T-cell (primary cell): ENCODE measurements at regions not wholly inside any gene's neighbourhood (a gene's known extent, or its start where the extent isn't known, plus 50 kb on each side); places are given as distances from the start of the nearest gene placed in this dataset.

ENCODE experiments used
- ATAC-seq, 4 experiments: fragments of 200-7000 bp in 3 of 4; fragments of 150-1000 bp in 1 of 4; cut with Tn5 transposase; replicated peaks in 1 of 4; 1 replicate in 3 of 4; 2 replicates in 1 of 4; pipeline ENCODE4 v1.10.0; 2021; ENCODE audit warnings: moderate library complexity in 3 of 4, mild to moderate bottlenecking in 2 of 4, moderate number of reproducible peaks in 1 of 4
- CTCF ChIA-PET, 2 donors: fragments of 300-600 bp; sonication (Branson Sonifier 250); formaldehyde crosslinking; loops; one replicate each; lab custom pipeline; 2022; ENCODE audit warnings: antibody characterized with exemption in 2 of 2; lab: Charles Lee
- POLR2A ChIA-PET, 2 donors: fragments of 300-600 bp; sonication (Branson Sonifier 250); formaldehyde crosslinking; loops; one replicate each; lab custom pipeline; 2022; ENCODE audit warnings: antibody characterized with exemption in 2 of 2; lab: Charles Lee
- DNase-seq, 35 experiments: peaks; one replicate each; pipeline versions ENCODE4 v3.0.0 to v3.0.0-alpha.2; 2013 to 2023
- H3K27ac ChIP-seq: one replicate; pipeline ENCODE4 v1.5.1; 2013; ENCODE audit warnings: low read length
- H3K27me3 ChIP-seq, 2 experiments: replicated peaks in 1 of 2; 1 replicate in 1 of 2; 2 replicates in 1 of 2; pipeline versions ENCODE4 v1.6.1 to v1.7.0; 2013; ENCODE audit warnings: low read length in 1 of 2, mixed read lengths in 1 of 2; ENCODE audit not compliant: control insufficient read depth in 2 of 2, insufficient read depth in 2 of 2; ENCODE audit errors: extremely low read depth in 1 of 2
- H3K36me3 ChIP-seq, 2 donors: 1 replicate in 1 of 2; 2 replicates in 1 of 2; pipeline versions ENCODE4 v1.6.1 to v1.7.0; 2013; ENCODE audit warnings: low read length in 1 of 2; ENCODE audit not compliant: control insufficient read depth in 2 of 2, insufficient read depth in 1 of 2; ENCODE audit errors: extremely low read depth in 1 of 2
- H3K4me1 ChIP-seq, 2 experiments: 1 replicate in 1 of 2; 2 replicates in 1 of 2; pipeline versions ENCODE4 v1.6.1 to v1.7.0; 2013; ENCODE audit warnings: low read length in 2 of 2, mixed read lengths in 1 of 2; ENCODE audit not compliant: insufficient read depth in 2 of 2, control insufficient read depth in 1 of 2; ENCODE audit errors: extremely low read depth in 1 of 2
- H3K4me3 ChIP-seq, 2 donors: 1 replicate in 1 of 2; 2 replicates in 1 of 2; pipeline versions ENCODE4 v1.5.1 to v1.7.0; 2013; ENCODE audit warnings: mild to moderate bottlenecking in 2 of 2, low read length in 1 of 2, moderate library complexity in 1 of 2; ENCODE audit not compliant: control insufficient read depth in 1 of 2; ENCODE audit errors: extremely low read depth in 1 of 2
- H3K9me3 ChIP-seq: 2 replicates; pipeline ENCODE4 v1.7.0; 2013
- H3K27ac Mint-ChIP-seq, 2 donors: one replicate each; pipeline ENCODE4 v1.8.0; 2020 to 2021; ENCODE audit warnings: mild to moderate bottlenecking in 2 of 2, mixed read lengths in 2 of 2
- H3K27me3 Mint-ChIP-seq, 2 donors: one replicate each; pipeline ENCODE4 v1.8.0; 2021 to 2022; ENCODE audit warnings: mixed read lengths in 2 of 2
- H3K36me3 Mint-ChIP-seq: one replicate; pipeline ENCODE4 v1.8.0; 2021; ENCODE audit warnings: mixed read lengths
- H3K4me1 Mint-ChIP-seq, 3 donors: one replicate each; pipeline ENCODE4 v1.8.0; 2020 to 2022; ENCODE audit warnings: mixed read lengths in 3 of 3, mild to moderate bottlenecking in 1 of 3
- H3K4me3 Mint-ChIP-seq, 3 donors: one replicate each; pipeline ENCODE4 v1.8.0; 2020 to 2022; ENCODE audit warnings: mild to moderate bottlenecking in 3 of 3, mixed read lengths in 3 of 3, moderate library complexity in 3 of 3
- H3K9me3 Mint-ChIP-seq, 3 donors: one replicate each; pipeline ENCODE4 v1.8.0; 2020 to 2022; ENCODE audit warnings: mixed read lengths in 3 of 3
- WGBS: methylation state at CpG from one replicate; pipeline ENCODE4 v1.1.5; 2013; ENCODE audit warnings: missing lambda C conversion rate; ENCODE audit not compliant: insufficient coverage; 5-methylcytosine and 5-hydroxymethylcytosine counted together

- Histone ChIP-seq H3K27me3 (no peaks in the 10 kb centered on the region), H3K36me3 (no peaks in the 10 kb centered on the region), H3K4me3 (no peak overlapping the region), H3K4me1 (no peaks in the 10 kb centered on the region), H3K27ac (no peak overlapping the region), H3K9me3 (no peaks in the 10 kb centered on the region)
- H3K4me3 Mint-ChIP-seq = no peak overlapping the region
- no peaks in the 10 kb centered on the region for H3K4me1 Mint-ChIP-seq
- no peak overlapping the region for H3K27ac Mint-ChIP-seq
- ChIA-PET POLR2A (no interaction called here), CTCF (no interaction called here)
- H3K27me3 Mint-ChIP-seq = no peaks in the 10 kb centered on the region
- ATAC-seq (no peak), DNase-seq (no peak)
- no peaks in the 10 kb centered on the region for H3K36me3 Mint-ChIP-seq
- H3K9me3 Mint-ChIP-seq = peaks cover 0 to 6% (median 0%) of the 10 kb centered on the region in 3 donors
Observed at GRCh38 chr4:125952631-125953030, 637.9 kb downstream of the FAT4 start.

- POLR2A ChIA-PET = no interaction called here
Observed at GRCh38 chr4:125956276-125956675, 641.5 kb downstream of the FAT4 start.

GRCh38 chr4:125958519-125958918, 643.8 kb downstream of the FAT4 start:
- Histone ChIP-seq H3K4me1 (no peaks in the 10 kb centered on the region), H3K27me3 (no peaks in the 10 kb centered on the region), H3K27ac (no peak overlapping the region), H3K4me3 (no peak overlapping the region), H3K36me3 (no peaks in the 10 kb centered on the region), H3K9me3 (no peaks in the 10 kb centered on the region)
- ChIA-PET POLR2A (no interaction called here), CTCF (no interaction called here)
- no peak for ATAC-seq
- no peak for DNase-seq
- H3K4me1 Mint-ChIP-seq = no peaks in the 10 kb centered on the region
- no peaks in the 10 kb centered on the region for H3K27me3 Mint-ChIP-seq
- H3K4me3 Mint-ChIP-seq = no peak overlapping the region
- H3K27ac Mint-ChIP-seq = no peak overlapping the region
- peaks cover 13 to 18% (median 14%) of the 10 kb centered on the region in 3 donors for H3K9me3 Mint-ChIP-seq
- no peaks in the 10 kb centered on the region for H3K36me3 Mint-ChIP-seq

More at GRCh38 chr4:125956276-125956675, 641.5 kb downstream of the FAT4 start:
- Histone ChIP-seq H3K27me3 (no peaks in the 10 kb centered on the region), H3K9me3 (no peaks in the 10 kb centered on the region), H3K27ac (no peak overlapping the region), H3K36me3 (no peaks in the 10 kb centered on the region), H3K4me3 (no peak overlapping the region), H3K4me1 (no peaks in the 10 kb centered on the region)
- Mint-ChIP-seq H3K9me3 (peaks cover 3 to 8% (median 6%) of the 10 kb centered on the region in 3 donors), H3K4me1 (no peaks in the 10 kb centered on the region), H3K36me3 (no peaks in the 10 kb centered on the region), H3K27me3 (no peaks in the 10 kb centered on the region), H3K27ac (no peak overlapping the region), H3K4me3 (no peak overlapping the region)
- DNase-seq (no peak), ATAC-seq (no peak)
- WGBS = no CpG with 5 or more reads among the region's 1 CpG
- CTCF ChIA-PET = no interaction called here

GRCh38 chr4:125961626-125962025, 646.9 kb downstream of the FAT4 start:
- POLR2A ChIA-PET = no interaction called here
- CTCF ChIA-PET = no interaction called here
- H3K36me3 ChIP-seq = no peaks in the 10 kb centered on the region
- no peaks in the 10 kb centered on the region for H3K27me3 ChIP-seq
- Mint-ChIP-seq H3K4me1 (no peaks in the 10 kb centered on the region), H3K36me3 (no peaks in the 10 kb centered on the region), H3K27me3 (no peaks in the 10 kb centered on the region), H3K4me3 (no peak overlapping the region), H3K27ac (no peak overlapping the region), H3K9me3 (peaks cover 13 to 18% (median 14%) of the 10 kb centered on the region in 3 donors)
- DNase-seq (no peak), ATAC-seq (no peak)
- H3K4me3 ChIP-seq = no peak overlapping the region
- H3K27ac ChIP-seq = no peak overlapping the region
- WGBS = 82% methylated on average over 3 of the region's 5 CpGs
- H3K9me3 ChIP-seq = no peaks in the 10 kb centered on the region
- no peaks in the 10 kb centered on the region for H3K4me1 ChIP-seq

- ChIA-PET POLR2A (no interaction called here), CTCF (no interaction called here)
- H3K4me3 ChIP-seq = no peak overlapping the region
- no peak overlapping the region for H3K4me3 Mint-ChIP-seq
- no peak for ATAC-seq
- no peaks in the 10 kb centered on the region for H3K36me3 Mint-ChIP-seq
- H3K27ac ChIP-seq = no peak overlapping the region
- no peaks in the 10 kb centered on the region for H3K36me3 ChIP-seq
- no peak for DNase-seq
- no peaks in the 10 kb centered on the region for H3K4me1 ChIP-seq
- no peaks in the 10 kb centered on the region for H3K27me3 ChIP-seq
- H3K27me3 Mint-ChIP-seq = no peaks in the 10 kb centered on the region
- no peaks in the 10 kb centered on the region for H3K9me3 ChIP-seq
- H3K9me3 Mint-ChIP-seq = peaks cover 6 to 10% (median 9%) of the 10 kb centered on the region in 3 donors
- no CpG with 5 or more reads among the region's 4 CpGs for WGBS
- no peaks in the 10 kb centered on the region for H3K4me1 Mint-ChIP-seq
- H3K27ac Mint-ChIP-seq = no peak overlapping the region
Observed at GRCh38 chr4:125975861-125976397, 661.2 kb downstream of the FAT4 start.

- CTCF ChIA-PET = no interaction called here
- peaks cover 0 to 3% (median 0%) of the 10 kb centered on the region in 3 donors for H3K9me3 Mint-ChIP-seq
- no peaks in the 10 kb centered on the region for H3K27me3 Mint-ChIP-seq
- WGBS = 100% methylated on average over 1 of the region's 6 CpGs
- POLR2A ChIA-PET = no interaction called here
- Histone ChIP-seq H3K4me1 (no peaks in the 10 kb centered on the region), H3K4me3 (no peak overlapping the region), H3K27me3 (no peaks in the 10 kb centered on the region), H3K36me3 (no peaks in the 10 kb centered on the region), H3K27ac (no peak overlapping the region), H3K9me3 (no peaks in the 10 kb centered on the region)
- no peak overlapping the region for H3K27ac Mint-ChIP-seq
- no peak overlapping the region for H3K4me3 Mint-ChIP-seq
- DNase-seq (no peak), ATAC-seq (no peak)
- no peaks in the 10 kb centered on the region for H3K36me3 Mint-ChIP-seq
- H3K4me1 Mint-ChIP-seq = no peaks in the 10 kb centered on the region
Observed at GRCh38 chr4:125979950-125980349, 665.2 kb downstream of the FAT4 start.

- ChIA-PET POLR2A (no interaction called here), CTCF (no interaction called here)
- Mint-ChIP-seq H3K36me3 (no peaks in the 10 kb centered on the region), H3K27me3 (no peaks in the 10 kb centered on the region), H3K9me3 (peaks cover 0 to 6% (median 5%) of the 10 kb centered on the region in 3 donors), H3K4me3 (no peak overlapping the region), H3K27ac (no peak overlapping the region), H3K4me1 (no peaks in the 10 kb centered on the region)
- H3K9me3 ChIP-seq = no peaks in the 10 kb centered on the region
- no peaks in the 10 kb centered on the region for H3K4me1 ChIP-seq
- ATAC-seq (no peak), DNase-seq (no peak)
- H3K27me3 ChIP-seq = no peaks in the 10 kb centered on the region
- H3K36me3 ChIP-seq = no peaks in the 10 kb centered on the region
- H3K4me3 ChIP-seq = no peak overlapping the region
- WGBS = no CpG with 5 or more reads among the region's 1 CpG
- H3K27ac ChIP-seq = no peak overlapping the region
Observed at GRCh38 chr4:125983168-125983567, 668.4 kb downstream of the FAT4 start.
